BE2C (cell line): ENCODE measurements at regions not wholly inside any gene's neighbourhood (a gene's known extent, or its start where the extent isn't known, plus 50 kb on each side); places are given as distances from the start of the nearest gene placed in this dataset.

ENCODE experiments used
- DNase-seq: peaks from one replicate; pipeline ENCODE4 v3.0.0-alpha.2; 2020
- H3K27me3 ChIP-seq: fragments of 250-450 bp; sonication (Bioruptor Pico); 2 replicates; pipeline ENCODE4 v1.5.1; 2020; ENCODE audit warnings: mild to moderate bottlenecking
- H3K36me3 ChIP-seq: fragments of 250-450 bp; sonication (Bioruptor Pico); 2 replicates; pipeline ENCODE4 v1.5.1; 2020; ENCODE audit warnings: mild to moderate bottlenecking
- H3K4me1 ChIP-seq: fragments of 250-450 bp; sonication (Bioruptor Pico); 2 replicates; pipeline ENCODE4 v1.5.1; 2020
- H3K4me3 ChIP-seq: 2 replicates; pipeline ENCODE4 v1.5.1; 2011; ENCODE audit warnings: low read depth, low read length
- H3K9me3 ChIP-seq: fragments of 250-450 bp; sonication (Bioruptor Pico); 2 replicates; pipeline ENCODE4 v1.5.1; 2020
- TF ChIP-seq, protein P1 (sequence below): IDR thresholded peaks from 2 replicates; pipeline ENCODE4 v1.5.1; 2012; ENCODE audit warnings: mild to moderate bottlenecking, low read depth, low read length

DNA sequence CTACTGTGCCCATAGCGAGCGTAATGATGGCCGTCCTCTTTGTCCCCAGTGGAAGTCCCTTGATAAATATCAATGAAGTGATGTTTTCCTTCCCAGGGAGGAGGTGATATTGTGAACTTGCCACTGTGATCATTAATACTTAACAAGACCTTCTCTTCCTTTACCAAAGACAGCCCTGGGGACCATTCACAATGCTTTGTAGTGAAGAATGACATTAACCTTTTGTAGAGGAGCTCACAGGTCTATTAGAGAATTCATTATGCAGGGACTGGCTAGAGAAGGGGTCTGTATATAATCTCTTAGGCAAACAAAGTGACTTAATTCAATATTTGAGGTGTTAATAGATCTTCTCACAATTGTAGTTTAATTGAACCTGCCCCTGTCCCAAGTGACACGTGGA lies 452.9 kb upstream of the DMAC1 start:
- no peak for DNase-seq
- no peak overlapping the region for H3K4me3 ChIP-seq
- TF ChIP-seq, protein P1, sequence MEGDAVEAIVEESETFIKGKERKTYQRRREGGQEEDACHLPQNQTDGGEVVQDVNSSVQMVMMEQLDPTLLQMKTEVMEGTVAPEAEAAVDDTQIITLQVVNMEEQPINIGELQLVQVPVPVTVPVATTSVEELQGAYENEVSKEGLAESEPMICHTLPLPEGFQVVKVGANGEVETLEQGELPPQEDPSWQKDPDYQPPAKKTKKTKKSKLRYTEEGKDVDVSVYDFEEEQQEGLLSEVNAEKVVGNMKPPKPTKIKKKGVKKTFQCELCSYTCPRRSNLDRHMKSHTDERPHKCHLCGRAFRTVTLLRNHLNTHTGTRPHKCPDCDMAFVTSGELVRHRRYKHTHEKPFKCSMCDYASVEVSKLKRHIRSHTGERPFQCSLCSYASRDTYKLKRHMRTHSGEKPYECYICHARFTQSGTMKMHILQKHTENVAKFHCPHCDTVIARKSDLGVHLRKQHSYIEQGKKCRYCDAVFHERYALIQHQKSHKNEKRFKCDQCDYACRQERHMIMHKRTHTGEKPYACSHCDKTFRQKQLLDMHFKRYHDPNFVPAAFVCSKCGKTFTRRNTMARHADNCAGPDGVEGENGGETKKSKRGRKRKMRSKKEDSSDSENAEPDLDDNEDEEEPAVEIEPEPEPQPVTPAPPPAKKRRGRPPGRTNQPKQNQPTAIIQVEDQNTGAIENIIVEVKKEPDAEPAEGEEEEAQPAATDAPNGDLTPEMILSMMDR: no peak
- H3K27me3 ChIP-seq: no peaks in the 10 kb centered on the region
- H3K4me1 ChIP-seq: no peaks in the 10 kb centered on the region
- no peaks in the 10 kb centered on the region for H3K9me3 ChIP-seq
- H3K36me3 ChIP-seq: no peaks in the 10 kb centered on the region

DNA sequence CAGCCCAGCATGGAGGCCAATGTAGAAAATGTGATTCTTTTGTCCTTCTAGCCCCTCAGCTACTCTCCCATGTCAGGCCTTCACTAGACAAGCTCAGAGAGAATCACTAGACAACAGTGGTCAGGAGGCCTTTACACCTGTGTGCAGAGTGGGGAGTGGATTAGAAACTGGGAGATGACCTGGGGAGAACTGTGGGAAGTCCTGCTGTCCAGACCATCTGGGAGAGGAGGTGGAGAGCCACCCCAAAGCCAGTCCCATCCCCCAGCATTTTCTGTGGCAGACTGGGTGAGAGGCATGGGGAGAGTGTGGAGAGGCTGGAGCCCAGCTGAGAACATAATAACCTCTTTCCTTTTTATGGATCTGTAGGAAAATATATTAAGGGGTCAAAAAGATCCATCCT lies 452.0 kb upstream of the DMAC1 start:
- Histone ChIP-seq H3K36me3 (no peaks in the 10 kb centered on the region), H3K4me1 (no peaks in the 10 kb centered on the region), H3K27me3 (no peaks in the 10 kb centered on the region), H3K9me3 (no peaks in the 10 kb centered on the region), H3K4me3 (no peak overlapping the region)
- no peak for DNase-seq
- TF ChIP-seq, protein P1: no peak

DNA sequence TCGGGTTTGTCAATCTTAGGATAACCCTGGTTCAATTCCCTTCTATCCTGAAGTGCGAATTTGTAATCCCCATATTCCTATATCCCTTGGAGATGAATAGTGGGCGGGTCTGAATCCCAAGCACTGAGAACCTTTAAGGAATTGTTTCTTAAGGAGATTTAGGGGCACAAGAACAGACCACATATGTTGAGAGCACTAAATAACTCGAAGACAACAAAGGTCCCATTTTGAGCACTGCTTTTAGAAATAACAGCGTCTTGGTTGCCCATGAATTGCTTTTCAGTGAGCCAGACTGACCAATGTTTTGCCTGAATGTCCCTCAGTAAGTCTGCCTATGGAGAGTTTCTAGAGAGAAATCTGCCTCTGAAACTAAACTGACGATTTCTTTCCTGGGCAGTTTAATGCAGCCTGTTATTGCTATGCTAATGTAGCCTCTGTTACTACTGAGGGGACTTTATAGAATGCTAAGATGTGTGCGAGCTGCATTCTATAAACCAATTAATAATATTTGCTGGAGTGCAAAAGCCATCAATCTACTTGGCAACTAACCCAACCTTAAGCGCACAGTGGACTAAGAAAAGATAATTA lies 445.0 kb upstream of the DMAC1 start:
- H3K9me3 ChIP-seq: no peaks in the 10 kb centered on the region
- no peak for DNase-seq

DNA sequence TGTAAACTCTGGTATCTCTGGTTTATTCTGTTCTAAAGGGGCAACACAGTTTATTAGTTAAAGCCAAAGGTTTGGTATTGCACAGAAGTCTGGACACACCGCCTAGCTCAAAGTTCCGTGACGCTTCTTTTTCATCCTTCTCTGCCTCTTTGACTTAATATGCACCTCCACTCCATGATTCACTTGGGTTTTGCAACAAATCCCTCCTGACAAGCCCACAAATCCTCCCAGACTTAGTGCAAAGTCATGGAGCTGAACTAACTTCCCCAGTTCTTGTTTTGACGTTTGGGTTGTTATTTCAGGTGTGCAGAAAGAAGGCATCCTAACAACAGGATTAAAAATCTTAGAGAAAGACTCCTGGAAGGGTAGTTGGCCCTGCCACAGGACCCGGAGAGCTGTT lies 441.6 kb upstream of the DMAC1 start:
- TF ChIP-seq, protein P1: no peak
- Histone ChIP-seq H3K27me3 (no peaks in the 10 kb centered on the region), H3K36me3 (no peaks in the 10 kb centered on the region), H3K4me1 (no peaks in the 10 kb centered on the region), H3K9me3 (no peaks in the 10 kb centered on the region), H3K4me3 (no peak overlapping the region)
- DNase-seq: no peak

More for the DNA sequence above, 445.0 kb upstream of the DMAC1 start:
- Histone ChIP-seq H3K36me3 (no peaks in the 10 kb centered on the region), H3K4me3 (no peak overlapping the region), H3K27me3 (no peaks in the 10 kb centered on the region), H3K4me1 (no peaks in the 10 kb centered on the region)
- TF ChIP-seq, protein P1: no peak

DNA sequence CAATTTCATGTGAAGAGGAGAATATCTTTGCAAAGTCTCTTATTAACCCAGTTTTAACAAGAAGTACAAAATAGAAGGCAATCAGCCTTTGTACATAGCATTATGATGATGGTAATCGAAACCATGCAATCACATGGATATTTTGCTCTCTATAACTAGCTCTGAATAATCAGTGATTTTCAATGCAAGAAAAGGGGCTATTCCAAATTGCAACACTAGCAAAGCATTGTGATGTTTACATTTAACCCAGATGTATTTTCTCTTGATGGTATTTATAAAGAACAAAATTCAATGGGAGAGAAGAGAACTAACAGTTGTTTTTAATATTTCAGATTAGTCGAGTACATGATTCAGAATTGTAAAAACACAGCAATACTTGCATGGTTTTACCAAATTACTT lies 437.5 kb upstream of the DMAC1 start:
- Histone ChIP-seq H3K4me3 (no peak overlapping the region), H3K27me3 (no peaks in the 10 kb centered on the region), H3K4me1 (no peaks in the 10 kb centered on the region), H3K36me3 (no peaks in the 10 kb centered on the region), H3K9me3 (no peaks in the 10 kb centered on the region)
- no peak for DNase-seq
- TF ChIP-seq, protein P1: no peak

DNA sequence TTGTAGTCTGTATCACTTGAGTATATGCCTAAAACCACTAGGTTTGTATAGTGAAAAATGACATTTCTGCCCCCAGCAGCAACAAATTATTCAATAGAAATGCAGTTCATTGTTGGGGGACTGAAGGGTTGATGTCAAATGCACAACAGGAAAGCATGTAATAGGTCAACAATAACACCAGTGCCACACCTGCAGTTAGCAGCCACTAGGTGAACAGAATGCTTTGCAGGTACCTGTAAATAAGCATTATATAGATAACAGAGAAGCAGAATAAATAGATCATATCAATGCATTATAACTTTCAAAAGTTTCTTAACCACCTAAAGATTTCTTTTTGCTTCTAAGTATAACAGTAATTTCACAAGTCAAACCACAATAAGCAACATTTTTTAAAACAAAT lies 435.9 kb upstream of the DMAC1 start:
- Histone ChIP-seq H3K4me1 (no peaks in the 10 kb centered on the region), H3K36me3 (no peaks in the 10 kb centered on the region)
- TF ChIP-seq, protein P1: no peak

More for the DNA sequence above, 435.9 kb upstream of the DMAC1 start:
- no peak for DNase-seq
- Histone ChIP-seq H3K4me3 (no peak overlapping the region), H3K9me3 (no peaks in the 10 kb centered on the region), H3K27me3 (no peaks in the 10 kb centered on the region)
